HG03439 (cell line): ENCODE measurements at regions not wholly inside any gene's neighbourhood (a gene's known extent, or its start where the extent isn't known, plus 50 kb on each side); places are given as distances from the start of the nearest gene placed in this dataset.

Experiments
- ATAC-seq: cut with Tn5 transposase; IDR thresholded peaks from one replicate; pipeline ENCODE4 v1.9.1; 2021; ENCODE audit warnings: mild to moderate bottlenecking, moderate library complexity; ENCODE audit not compliant: unreplicated experiment

- no peak for ATAC-seq
Measured at GRCh38 chr2:62305421-62306176, 109.7 kb downstream of the B3GNT2 start.

GRCh38 chr2:62304429-62305417, 108.8 kb downstream of the B3GNT2 start:
- ATAC-seq: no peak

- ATAC-seq: no peak
Measured at GRCh38 chr2:62303788-62304187, 107.9 kb downstream of the B3GNT2 start.

- no peak for ATAC-seq
Measured at GRCh38 chr2:62302631-62303435, 106.9 kb downstream of the B3GNT2 start.

- ATAC-seq: no peak
Measured at GRCh38 chr2:62300925-62301324, 105.0 kb downstream of the B3GNT2 start.

- ATAC-seq: no peak
Measured at GRCh38 chr2:62297624-62298010, 101.7 kb downstream of the B3GNT2 start.

GRCh38 chr2:62296832-62297623, 101.1 kb downstream of the B3GNT2 start:
- ATAC-seq: no peak

- ATAC-seq: no peak
Measured at GRCh38 chr2:62296034-62296831, 100.3 kb downstream of the B3GNT2 start.

- ATAC-seq: no peak
Measured at GRCh38 chr2:62293490-62294271, 97.8 kb downstream of the B3GNT2 start.

- no peak for ATAC-seq
Measured at GRCh38 chr2:62293151-62293489, 97.2 kb downstream of the B3GNT2 start.

- no peak for ATAC-seq
Measured at GRCh38 chr2:62292190-62292589, 96.3 kb downstream of the B3GNT2 start.

GRCh38 chr2:62291517-62292137, 95.7 kb downstream of the B3GNT2 start:
- ATAC-seq: no peak

GRCh38 chr2:62291052-62291451, 95.1 kb downstream of the B3GNT2 start:
- no peak for ATAC-seq

GRCh38 chr2:62287899-62288880, 92.3 kb downstream of the B3GNT2 start:
- peak; percentile 81 for ATAC-seq

GRCh38 chr2:62287282-62287681, 91.4 kb downstream of the B3GNT2 start:
- no peak for ATAC-seq

GRCh38 chr2:62286089-62286785, 90.3 kb downstream of the B3GNT2 start:
- no peak for ATAC-seq

GRCh38 chr2:62284980-62285379, 89.1 kb downstream of the B3GNT2 start:
- ATAC-seq: no peak
